ENCODE measurements at regions not wholly inside any gene's neighbourhood (a gene's known extent, or its start where the extent isn't known, plus 50 kb on each side); places are given as distances from the start of the nearest gene placed in this dataset.

DNA sequence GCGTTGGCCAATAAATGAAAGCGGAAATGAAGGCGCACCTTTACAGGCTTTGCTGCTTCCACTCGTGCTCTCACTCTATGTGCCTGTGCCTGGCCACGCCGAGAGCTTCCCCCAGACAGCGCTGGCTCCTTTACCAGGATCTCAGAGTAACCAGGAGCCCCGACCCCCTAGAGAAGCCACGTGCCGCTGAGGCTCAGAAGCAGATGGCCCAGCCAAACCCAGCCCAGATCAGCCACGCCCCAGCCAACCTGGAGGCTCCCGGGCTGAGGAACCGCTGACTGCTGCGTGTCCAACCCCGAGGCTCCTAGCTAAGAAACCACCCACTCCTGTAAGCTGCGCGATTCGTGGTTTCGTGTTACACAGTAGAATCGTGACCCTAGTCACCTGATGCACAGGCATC is 199.3 kb downstream of the NCK2 start:
- TF ChIP-seq, protein P1, sequence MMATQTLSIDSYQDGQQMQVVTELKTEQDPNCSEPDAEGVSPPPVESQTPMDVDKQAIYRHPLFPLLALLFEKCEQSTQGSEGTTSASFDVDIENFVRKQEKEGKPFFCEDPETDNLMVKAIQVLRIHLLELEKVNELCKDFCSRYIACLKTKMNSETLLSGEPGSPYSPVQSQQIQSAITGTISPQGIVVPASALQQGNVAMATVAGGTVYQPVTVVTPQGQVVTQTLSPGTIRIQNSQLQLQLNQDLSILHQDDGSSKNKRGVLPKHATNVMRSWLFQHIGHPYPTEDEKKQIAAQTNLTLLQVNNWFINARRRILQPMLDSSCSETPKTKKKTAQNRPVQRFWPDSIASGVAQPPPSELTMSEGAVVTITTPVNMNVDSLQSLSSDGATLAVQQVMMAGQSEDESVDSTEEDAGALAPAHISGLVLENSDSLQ (IDR thresholded peaks at IDR 0.05), result no peak
- TF ChIP-seq ZNF384 (IDR thresholded peaks at IDR 0.05) (no peak), FOXM1 (IDR thresholded peaks at IDR 0.05; ENCODE audit: borderline replicate concordance) (no peak), ELF4 (IDR thresholded peaks at IDR 0.05) (no peak), FOXA1 (IDR thresholded peaks at IDR 0.05) (no peak)

All from HEK293T (cell line).